HepG2 (cell line): ENCODE measurements at regions not wholly inside any gene's neighbourhood (a gene's known extent, or its start where the extent isn't known, plus 50 kb on each side); places are given as distances from the start of the nearest gene placed in this dataset.

Experiments used
- ATAC-seq: fragments of 200-7000 bp; cut with Tn5 transposase; 3 replicates; pipeline ENCODE4 v1.9.1; 2020; ENCODE audit warnings: mild to moderate bottlenecking, moderate library complexity
- BruUV-seq: library from RNA; stranded (reverse); fragments of 400-500 nt; replicated peaks from 2 replicates; lab custom pipeline; 2021; lab: Mats Ljungman, UMichigan
- CTCF ChIA-PET: fragments of 300-600 bp; formaldehyde crosslinking; extraction: SDS; loops from one replicate; lab custom pipeline; 2021; ENCODE audit warnings: low total read pairs, inconsistent platforms, low intra/inter-chr PET ratio; lab: Yijun Ruan, JAX
- POLR2A ChIA-PET: fragments of 350-600 bp; sonication (Branson Sonifier 250); formaldehyde crosslinking; loops from one replicate; lab custom pipeline; 2020; ENCODE audit warnings: antibody characterized with exemption, inconsistent platforms; lab: Yijun Ruan, JAX
- DNase-seq: peaks from one replicate; pipeline ENCODE4 v3.0.0-alpha.2; 2015; ENCODE audit warnings: low spot score
- FAIRE-seq: peaks from 3 replicates; lab custom pipeline; 2011; peaks lifted over from hg19 to GRCh38; lab: Jason Lieb, UNC
- H2AFZ ChIP-seq: one replicate; pipeline ENCODE4 v1.6.1; 2011; ENCODE audit warnings: low read length, inconsistent platforms
- H3K27ac ChIP-seq: fragments of 300-600 bp; 3 replicates; pipeline ENCODE4 v1.8.0; 2011; ENCODE audit warnings: mixed run types, mild to moderate bottlenecking, mixed read lengths, low read length, inconsistent platforms; ENCODE audit not compliant: insufficient read depth; ENCODE audit errors: extremely low read length
- H3K27me3 ChIP-seq, 2 experiments: fragments of 200-600 bp in 1 of 2; 2 replicates in 1 of 2; 3 replicates in 1 of 2; pipeline versions ENCODE4 v1.6.0 to v1.8.0; 2011; ENCODE audit warnings: low read length in 2 of 2, mild to moderate bottlenecking in 2 of 2, moderate library complexity in 2 of 2, inconsistent platforms in 1 of 2; ENCODE audit not compliant: insufficient read depth in 2 of 2, control insufficient read depth in 1 of 2
- H3K36me3 ChIP-seq, 2 experiments: fragments of 200-600 bp in 1 of 2; replicated peaks in 1 of 2; 2 replicates in 1 of 2; 3 replicates in 1 of 2; pipeline versions ENCODE4 v1.5.1 to v1.8.0; 2011; ENCODE audit warnings: low read length in 2 of 2, inconsistent platforms in 1 of 2; ENCODE audit not compliant: insufficient read depth in 2 of 2, control insufficient read depth in 1 of 2
- H3K4me1 ChIP-seq: 2 replicates; pipeline ENCODE4 v1.5.1; 2012; ENCODE audit warnings: low read length, inconsistent platforms; ENCODE audit not compliant: insufficient read depth
- H3K4me2 ChIP-seq: 2 replicates; pipeline ENCODE4 v1.6.0; 2011; ENCODE audit warnings: low read depth, low read length, inconsistent platforms
- H3K4me3 ChIP-seq, 3 experiments: fragments of 200-600 bp in 1 of 3; sonication (generic), shearing (Covaris generic) in 1 of 3; replicated peaks in 1 of 3; 2 replicates each; pipeline ENCODE4 v1.5.1; 2011 to 2016; ENCODE audit warnings: low read length in 3 of 3, inconsistent platforms in 2 of 3, low read depth in 2 of 3, mild to moderate bottlenecking in 2 of 3, control low read depth in 1 of 3, mixed read lengths in 1 of 3; ENCODE audit not compliant: insufficient read depth in 1 of 3
- H3K79me2 ChIP-seq: one replicate; pipeline ENCODE4 v1.6.1; 2011; ENCODE audit warnings: low read length, inconsistent platforms; ENCODE audit not compliant: insufficient read depth
- H3K9ac ChIP-seq: 2 replicates; pipeline ENCODE4 v1.6.0; 2011; ENCODE audit warnings: mild to moderate bottlenecking, low read depth, low read length, inconsistent platforms; ENCODE audit not compliant: insufficient read depth
- H3K9me3 ChIP-seq: 2 replicates; pipeline ENCODE4 v1.5.1; 2012; ENCODE audit warnings: mild to moderate bottlenecking, low read length
- H4K20me1 ChIP-seq: 2 replicates; pipeline ENCODE4 v1.6.0; 2011; ENCODE audit warnings: inconsistent platforms, mild to moderate bottlenecking, low read length, moderate library complexity; ENCODE audit not compliant: insufficient read depth
- TAF15 ChIP-seq: fragments of 200-400 bp; formaldehyde crosslinking; IDR thresholded peaks from one replicate; pipeline ENCODE4 v1.6.1; 2018; ENCODE audit warnings: mild to moderate bottlenecking, low read depth, low read length; ENCODE audit not compliant: poor library complexity, severe bottlenecking
- ZNF333 ChIP-seq: sonication (generic); formaldehyde crosslinking; IDR thresholded peaks from 2 replicates; pipeline ENCODE4 v1.4.0; 2020; ENCODE audit warnings: mild to moderate bottlenecking, missing genetic modification reagents, borderline replicate concordance
- ZNF7 ChIP-seq: IDR thresholded peaks from 2 replicates; pipeline ENCODE4 v1.6.1; 2016; ENCODE audit warnings: missing biosample characterization, missing genetic modification reagents
- WGBS: methylation state at CpG from one replicate; pipeline ENCODE4 v1.1.6; 2017; ENCODE audit warnings: low lambda C conversion rate; 5-methylcytosine and 5-hydroxymethylcytosine counted together
- in situ Hi-C: cut with HindIII; loops from 2 replicates; pipeline ENCODE4 v1.10.0; 2017; ENCODE audit warnings: low pct_unique_long_range_greater_than_20kb; ENCODE audit not compliant: extremely low pct_ligation_motif_present
- intact Hi-C: fragments of 100-400 bp; cut with micrococcal nuclease; formaldehyde crosslinking; loops from one replicate; pipeline ENCODE4 v1.10.0; 2022; ENCODE audit not compliant: unreplicated experiment
- TF ChIP-seq, protein P1 (sequence below): sonication (generic); formaldehyde crosslinking; IDR thresholded peaks from 2 replicates; pipeline ENCODE4 v1.4.0; 2020; ENCODE audit warnings: missing genetic modification reagents, mild to moderate bottlenecking, borderline replicate concordance

DNA sequence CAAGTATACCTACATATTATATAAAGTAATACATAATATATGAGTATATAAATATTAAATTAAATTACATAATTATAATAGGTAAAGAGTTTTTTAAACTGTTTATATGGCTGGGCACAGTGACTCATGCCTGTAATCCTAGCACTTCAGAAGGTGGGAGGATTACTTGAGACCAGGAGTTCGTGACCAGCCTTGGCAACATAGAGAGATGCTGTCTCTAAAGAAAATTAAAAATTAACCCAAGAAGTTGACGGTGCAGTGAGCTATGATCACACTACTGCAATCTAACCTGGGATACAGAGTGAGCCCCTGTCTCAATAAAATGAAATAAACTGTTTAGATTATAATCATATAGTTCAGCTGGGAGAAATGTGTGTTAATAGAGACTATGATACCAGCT, 363.0 kb downstream of the DDX10 start (continued):
- TF ChIP-seq, protein P1, sequence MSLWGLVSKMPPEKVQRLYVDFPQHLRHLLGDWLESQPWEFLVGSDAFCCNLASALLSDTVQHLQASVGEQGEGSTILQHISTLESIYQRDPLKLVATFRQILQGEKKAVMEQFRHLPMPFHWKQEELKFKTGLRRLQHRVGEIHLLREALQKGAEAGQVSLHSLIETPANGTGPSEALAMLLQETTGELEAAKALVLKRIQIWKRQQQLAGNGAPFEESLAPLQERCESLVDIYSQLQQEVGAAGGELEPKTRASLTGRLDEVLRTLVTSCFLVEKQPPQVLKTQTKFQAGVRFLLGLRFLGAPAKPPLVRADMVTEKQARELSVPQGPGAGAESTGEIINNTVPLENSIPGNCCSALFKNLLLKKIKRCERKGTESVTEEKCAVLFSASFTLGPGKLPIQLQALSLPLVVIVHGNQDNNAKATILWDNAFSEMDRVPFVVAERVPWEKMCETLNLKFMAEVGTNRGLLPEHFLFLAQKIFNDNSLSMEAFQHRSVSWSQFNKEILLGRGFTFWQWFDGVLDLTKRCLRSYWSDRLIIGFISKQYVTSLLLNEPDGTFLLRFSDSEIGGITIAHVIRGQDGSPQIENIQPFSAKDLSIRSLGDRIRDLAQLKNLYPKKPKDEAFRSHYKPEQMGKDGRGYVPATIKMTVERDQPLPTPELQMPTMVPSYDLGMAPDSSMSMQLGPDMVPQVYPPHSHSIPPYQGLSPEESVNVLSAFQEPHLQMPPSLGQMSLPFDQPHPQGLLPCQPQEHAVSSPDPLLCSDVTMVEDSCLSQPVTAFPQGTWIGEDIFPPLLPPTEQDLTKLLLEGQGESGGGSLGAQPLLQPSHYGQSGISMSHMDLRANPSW, result no peak

GRCh38 chr11:109029927-109030326, 365.1 kb downstream of the DDX10 start:
- Histone ChIP-seq H3K4me3 (no peak overlapping the region), H3K9me3 (no peaks in the 10 kb centered on the region), H4K20me1 (no peaks in the 10 kb centered on the region), H2AFZ (no peak overlapping the region), H3K4me1 (no peaks in the 10 kb centered on the region), H3K9ac (no peak overlapping the region), H3K4me2 (no peak overlapping the region), H3K27me3 (no peaks in the 10 kb centered on the region), H3K36me3 (no peaks in the 10 kb centered on the region), H3K27ac (no peak overlapping the region), H3K79me2 (no peaks in the 10 kb centered on the region)
- POLR2A ChIA-PET, result no interaction called here
- ATAC-seq (no peak), FAIRE-seq (no peak), DNase-seq (no peak)
- BruUV-seq, result no TSS peak
- no peak for TF ChIP-seq ZNF7 (CRISPR knock-in tag)
- TF ChIP-seq TAF15, result no peak
- TF ChIP-seq ZNF333, result no peak
- 0% methylated on average over 5 of the region's 5 CpGs for WGBS
- CTCF ChIA-PET, result no interaction called here
- intact Hi-C loops, result no loop called here
- in situ Hi-C loops, result no loop called here
